Epithelial cell of proximal tubule (primary cell): ENCODE measurements at regions not wholly inside any gene's neighbourhood (a gene's known extent, or its start where the extent isn't known, plus 50 kb on each side); places are given as distances from the start of the nearest gene placed in this dataset.

Source experiments
- DNase-seq: peaks from one replicate; pipeline ENCODE4 v3.0.0-alpha.2; 2011; ENCODE audit warnings: low read depth
- H3K4me3 ChIP-seq: 2 replicates; pipeline ENCODE4 v1.5.1; 2011; ENCODE audit warnings: low read depth, mild to moderate bottlenecking, low read length
- TF ChIP-seq, protein P1 (sequence below): conservative IDR thresholded peaks from 2 replicates; pipeline ENCODE4 v1.5.1; 2012; ENCODE audit warnings: low read depth, mild to moderate bottlenecking, low read length

DNA sequence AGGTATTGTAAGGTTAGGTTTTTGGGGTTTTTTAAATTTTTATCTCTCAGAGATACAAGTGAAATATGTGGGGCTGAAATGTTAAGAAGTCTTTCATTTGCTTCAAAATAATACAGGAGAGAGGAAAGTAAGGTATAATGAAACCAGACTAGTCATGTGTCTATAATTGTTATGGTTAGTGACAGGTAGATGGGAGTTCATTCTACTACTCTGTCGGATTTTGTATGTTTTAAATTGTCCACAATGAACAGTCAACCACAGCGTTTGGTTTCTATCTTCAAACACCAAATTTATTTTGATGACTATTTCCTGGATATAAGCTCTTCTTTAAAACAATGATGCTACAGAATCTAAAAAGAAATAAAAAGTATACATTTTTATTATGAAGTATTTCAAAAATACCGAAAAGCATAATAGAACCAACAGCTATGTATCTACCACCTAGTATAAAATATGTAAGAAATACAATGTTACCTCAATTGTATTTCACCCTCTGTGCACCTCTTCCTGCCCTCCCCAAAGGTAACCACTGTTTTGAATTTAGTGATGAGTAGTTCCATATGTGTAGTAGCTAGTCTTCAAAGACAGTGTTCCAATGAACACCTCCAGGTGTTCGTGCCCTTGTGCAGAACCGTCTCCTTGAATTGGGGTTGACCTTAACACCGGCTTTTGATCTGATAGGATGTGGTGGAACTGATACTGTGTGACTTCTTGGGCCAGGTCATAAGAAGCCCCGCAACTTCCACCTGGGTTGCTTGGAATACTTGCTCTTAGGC lies 74.8 kb upstream of the CDK1 start:
- TF ChIP-seq, protein P1, sequence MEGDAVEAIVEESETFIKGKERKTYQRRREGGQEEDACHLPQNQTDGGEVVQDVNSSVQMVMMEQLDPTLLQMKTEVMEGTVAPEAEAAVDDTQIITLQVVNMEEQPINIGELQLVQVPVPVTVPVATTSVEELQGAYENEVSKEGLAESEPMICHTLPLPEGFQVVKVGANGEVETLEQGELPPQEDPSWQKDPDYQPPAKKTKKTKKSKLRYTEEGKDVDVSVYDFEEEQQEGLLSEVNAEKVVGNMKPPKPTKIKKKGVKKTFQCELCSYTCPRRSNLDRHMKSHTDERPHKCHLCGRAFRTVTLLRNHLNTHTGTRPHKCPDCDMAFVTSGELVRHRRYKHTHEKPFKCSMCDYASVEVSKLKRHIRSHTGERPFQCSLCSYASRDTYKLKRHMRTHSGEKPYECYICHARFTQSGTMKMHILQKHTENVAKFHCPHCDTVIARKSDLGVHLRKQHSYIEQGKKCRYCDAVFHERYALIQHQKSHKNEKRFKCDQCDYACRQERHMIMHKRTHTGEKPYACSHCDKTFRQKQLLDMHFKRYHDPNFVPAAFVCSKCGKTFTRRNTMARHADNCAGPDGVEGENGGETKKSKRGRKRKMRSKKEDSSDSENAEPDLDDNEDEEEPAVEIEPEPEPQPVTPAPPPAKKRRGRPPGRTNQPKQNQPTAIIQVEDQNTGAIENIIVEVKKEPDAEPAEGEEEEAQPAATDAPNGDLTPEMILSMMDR, result no peak
- no peak overlapping the region for H3K4me3 ChIP-seq
- DNase-seq, result no peak

DNA sequence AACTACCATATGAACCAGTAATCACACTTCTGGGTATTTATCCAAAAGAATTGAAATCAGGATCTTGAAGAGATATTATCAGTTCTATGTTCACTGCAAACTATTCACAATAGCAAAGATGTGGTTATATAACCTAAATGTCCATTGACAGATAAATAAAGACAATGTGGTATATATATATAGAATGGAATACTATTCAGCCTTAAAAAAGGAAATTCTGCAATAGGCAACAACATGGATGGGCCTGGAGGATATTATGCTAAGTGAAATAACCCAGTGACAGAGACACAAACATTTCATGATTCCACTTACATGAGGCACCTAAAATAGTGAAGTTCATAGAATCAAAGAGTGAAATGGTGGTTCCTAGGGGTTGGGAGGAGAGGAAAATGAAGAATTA lies 90.6 kb upstream of the CDK1 start:
- H3K4me3 ChIP-seq, result no peak overlapping the region
- DNase-seq, result no peak
- TF ChIP-seq, protein P1, result no peak

DNA sequence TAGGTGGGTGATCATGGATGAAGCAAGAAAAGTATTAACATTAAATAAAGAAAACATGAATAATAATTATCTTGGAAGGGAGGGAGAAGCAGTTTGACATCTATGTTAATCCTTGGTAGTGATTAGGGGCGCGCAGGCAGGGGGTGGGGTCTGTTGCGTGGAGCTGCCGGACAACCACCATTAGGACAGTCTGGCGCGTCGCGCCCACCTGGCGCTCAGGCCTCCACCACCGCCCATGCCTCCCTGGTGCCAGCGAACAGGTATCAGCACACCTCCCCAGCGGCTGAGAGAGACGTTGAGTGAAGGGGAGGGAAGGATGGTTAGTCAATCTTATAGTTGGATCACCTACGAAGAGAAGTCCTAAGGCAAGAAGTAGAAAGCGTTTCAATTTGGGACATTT lies 94.2 kb upstream of the CDK1 start:
- no peak overlapping the region for H3K4me3 ChIP-seq
- DNase-seq, result no peak
- TF ChIP-seq, protein P1, result no peak

DNA sequence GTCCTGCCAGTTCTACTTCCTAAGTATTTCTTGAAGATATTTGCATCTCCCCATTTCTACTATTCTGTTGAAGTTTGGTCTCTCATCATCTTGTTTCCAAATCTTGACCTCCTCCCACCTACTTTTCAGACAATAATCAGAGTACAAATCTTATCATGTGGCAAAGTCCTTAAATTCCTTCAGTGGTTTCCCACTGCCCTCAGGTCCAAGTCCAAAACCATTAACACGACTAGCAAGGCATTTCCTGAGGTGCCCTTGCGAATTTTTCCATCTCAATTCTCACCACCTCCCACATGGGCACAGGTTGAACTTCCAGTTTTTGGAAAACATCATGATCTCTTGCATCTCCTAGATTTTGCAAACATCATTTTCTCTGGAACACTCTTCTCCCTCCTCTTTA lies 97.2 kb upstream of the CDK1 start:
- H3K4me3 ChIP-seq, result no peak overlapping the region
- TF ChIP-seq, protein P1, result no peak
- no peak for DNase-seq

GRCh38 chr10:60679388-60679990 lies 98.8 kb upstream of the CDK1 start:
- no peak for DNase-seq
- no peak overlapping the region for H3K4me3 ChIP-seq
- TF ChIP-seq, protein P1, result no peak

DNA sequence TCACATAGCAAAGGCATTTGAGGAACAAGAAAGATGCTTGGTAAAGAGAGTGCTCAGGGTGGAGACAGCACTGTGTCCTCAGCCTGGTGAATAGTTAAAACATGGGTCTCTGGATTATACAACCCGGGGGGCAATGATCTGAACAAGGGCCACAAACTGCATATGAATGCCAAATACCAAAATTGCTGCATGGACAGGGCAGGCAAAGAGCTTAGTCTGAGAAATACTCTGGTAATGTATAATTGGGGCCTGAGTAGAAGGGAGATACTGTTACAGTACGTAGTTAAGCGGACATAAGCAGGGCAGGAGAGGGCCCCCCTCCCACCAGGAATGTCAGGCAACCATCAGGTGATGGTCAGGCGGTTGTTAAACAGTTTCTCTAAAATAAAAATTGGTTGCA lies 99.3 kb upstream of the CDK1 start:
- TF ChIP-seq, protein P1, result no peak

GRCh38 chr10:60677531-60678129 lies 100.6 kb upstream of the CDK1 start:
- no peak for DNase-seq
- TF ChIP-seq, protein P1, result no peak
- H3K4me3 ChIP-seq, result no peak overlapping the region

More for the DNA sequence above, 99.3 kb upstream of the CDK1 start:
- DNase-seq, result no peak
- H3K4me3 ChIP-seq, result no peak overlapping the region
